SK-N-SH treated with all-trans-retinoic acid at 6 μM for 48 hours (cell line): ENCODE measurements at regions not wholly inside any gene's neighbourhood (a gene's known extent, or its start where the extent isn't known, plus 50 kb on each side); places are given as distances from the start of the nearest gene placed in this dataset.

ENCODE experiments used
- ARNTL ChIP-seq: fragments of 450-650 bp; formaldehyde crosslinking; IDR thresholded peaks from 2 replicates; pipeline ENCODE4 v1.5.0; 2020; ENCODE audit warnings: low read depth, mild to moderate bottlenecking, moderate library complexity, borderline replicate concordance
- CREB5 ChIP-seq: fragments of 250-450 bp; sonication (Bioruptor Pico); IDR thresholded peaks from 2 replicates; pipeline ENCODE4 v1.5.1; 2020; ENCODE audit warnings: low read depth, mild to moderate bottlenecking, moderate library complexity
- CSDC2 ChIP-seq: fragments of 250-450 bp; sonication (Bioruptor Pico); IDR thresholded peaks from 2 replicates; pipeline ENCODE4 v1.5.0; 2020; ENCODE audit warnings: mild to moderate bottlenecking, moderate library complexity
- ISL1 ChIP-seq: fragments of 250-450 bp; sonication (Bioruptor Pico); IDR thresholded peaks from 2 replicates; pipeline ENCODE4 v2.1.2; 2022; ENCODE audit warnings: mild to moderate bottlenecking, moderate library complexity
- POU6F1 ChIP-seq: fragments of 250-450 bp; sonication (Bioruptor Pico); IDR thresholded peaks from 2 replicates; pipeline ENCODE4 v1.8.0; 2021; ENCODE audit warnings: low read depth, mild to moderate bottlenecking, moderate library complexity, borderline replicate concordance
- PPARA ChIP-seq: fragments of 250-450 bp; sonication (Bioruptor Pico); IDR thresholded peaks from 2 replicates; pipeline ENCODE4 v1.5.0; 2020; ENCODE audit warnings: mild to moderate bottlenecking, borderline replicate concordance
- RARB ChIP-seq: fragments of 250-450 bp; sonication (Bioruptor Pico); IDR thresholded peaks from 2 replicates; pipeline ENCODE4 v1.8.0; 2021; ENCODE audit warnings: mild to moderate bottlenecking, moderate library complexity
- SNAI2 ChIP-seq: fragments of 250-450 bp; sonication (Bioruptor Pico); IDR thresholded peaks from 2 replicates; pipeline ENCODE4 v1.5.0; 2020; ENCODE audit warnings: mild to moderate bottlenecking, moderate library complexity
- TOX ChIP-seq: fragments of 250-450 bp; sonication (Bioruptor Pico); IDR thresholded peaks from 2 replicates; pipeline ENCODE4 v1.8.0; 2021; ENCODE audit warnings: mild to moderate bottlenecking, moderate library complexity, borderline replicate concordance
- ZC3H10 ChIP-seq: fragments of 250-450 bp; sonication (Bioruptor Pico); IDR thresholded peaks from 2 replicates; pipeline ENCODE4 v1.5.1; 2021; ENCODE audit warnings: mild to moderate bottlenecking, moderate library complexity
- ZFP30 ChIP-seq: fragments of 450-650 bp; formaldehyde crosslinking; IDR thresholded peaks from 2 replicates; pipeline ENCODE4 v1.5.0; 2022; ENCODE audit warnings: mild to moderate bottlenecking, moderate library complexity
- ZNF70 ChIP-seq: fragments of 450-650 bp; formaldehyde crosslinking; IDR thresholded peaks from 2 replicates; pipeline ENCODE4 v1.5.0; 2020; ENCODE audit warnings: mild to moderate bottlenecking, moderate library complexity
- ZNF8 ChIP-seq: fragments of 450-650 bp; formaldehyde crosslinking; IDR thresholded peaks from 2 replicates; pipeline ENCODE4 v1.5.0; 2020; ENCODE audit warnings: mild to moderate bottlenecking, moderate library complexity
- TF ChIP-seq, protein P1 (sequence below): fragments of 250-450 bp; sonication (Bioruptor Pico); IDR thresholded peaks from 2 replicates; pipeline ENCODE4 v1.8.0; 2020; ENCODE audit warnings: mild to moderate bottlenecking, moderate library complexity, borderline replicate concordance

DNA sequence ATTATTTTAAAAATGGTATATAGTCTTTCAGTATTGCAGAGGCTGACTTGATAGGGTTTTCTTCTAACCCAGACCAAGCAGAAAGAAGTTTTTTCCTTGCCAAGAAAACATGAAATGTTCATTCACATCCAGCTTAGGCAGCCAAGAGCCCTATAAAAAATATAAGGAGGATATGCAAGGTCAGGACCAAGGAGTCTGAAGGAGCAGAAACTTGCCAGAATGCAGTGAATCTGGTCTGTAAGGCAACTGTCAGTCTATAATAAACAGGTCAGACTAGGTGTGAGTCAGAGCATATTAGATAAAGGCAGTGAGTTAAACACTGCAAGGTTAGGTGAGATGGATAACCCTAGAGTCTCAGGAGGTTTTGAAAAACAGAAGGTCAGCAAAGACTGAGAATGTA lies 645.5 kb downstream of the C12orf50 start:
- TF ChIP-seq CSDC2 (CRISPR knock-in tag) = no peak
- TF ChIP-seq POU6F1 = no peak
- no peak for TF ChIP-seq CREB5 (CRISPR knock-in tag)
- no peak for TF ChIP-seq ISL1 (CRISPR knock-in tag)
- TF ChIP-seq, protein P1, sequence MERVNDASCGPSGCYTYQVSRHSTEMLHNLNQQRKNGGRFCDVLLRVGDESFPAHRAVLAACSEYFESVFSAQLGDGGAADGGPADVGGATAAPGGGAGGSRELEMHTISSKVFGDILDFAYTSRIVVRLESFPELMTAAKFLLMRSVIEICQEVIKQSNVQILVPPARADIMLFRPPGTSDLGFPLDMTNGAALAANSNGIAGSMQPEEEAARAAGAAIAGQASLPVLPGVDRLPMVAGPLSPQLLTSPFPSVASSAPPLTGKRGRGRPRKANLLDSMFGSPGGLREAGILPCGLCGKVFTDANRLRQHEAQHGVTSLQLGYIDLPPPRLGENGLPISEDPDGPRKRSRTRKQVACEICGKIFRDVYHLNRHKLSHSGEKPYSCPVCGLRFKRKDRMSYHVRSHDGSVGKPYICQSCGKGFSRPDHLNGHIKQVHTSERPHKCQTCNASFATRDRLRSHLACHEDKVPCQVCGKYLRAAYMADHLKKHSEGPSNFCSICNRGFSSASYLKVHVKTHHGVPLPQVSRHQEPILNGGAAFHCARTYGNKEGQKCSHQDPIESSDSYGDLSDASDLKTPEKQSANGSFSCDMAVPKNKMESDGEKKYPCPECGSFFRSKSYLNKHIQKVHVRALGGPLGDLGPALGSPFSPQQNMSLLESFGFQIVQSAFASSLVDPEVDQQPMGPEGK = no peak
- TF ChIP-seq SNAI2 (CRISPR knock-in tag) = no peak
- no peak for TF ChIP-seq RARB (CRISPR knock-in tag)
- no peak for TF ChIP-seq ZFP30
- no peak for TF ChIP-seq ZC3H10 (CRISPR knock-in tag)
- no peak for TF ChIP-seq ZNF8
- no peak for TF ChIP-seq PPARA
- no peak for TF ChIP-seq ARNTL
- no peak for TF ChIP-seq TOX (CRISPR knock-in tag)
- no peak for TF ChIP-seq ZNF70 (CRISPR knock-in tag)
